OCI-LY1 (cell line): ENCODE measurements at regions not wholly inside any gene's neighbourhood (a gene's known extent, or its start where the extent isn't known, plus 50 kb on each side); places are given as distances from the start of the nearest gene placed in this dataset.

ENCODE experiments used
- CTCF ChIP-seq: fragments of 200-600 bp; sonication (generic), shearing (Covaris generic); IDR thresholded peaks from 2 replicates; pipeline ENCODE4 v1.5.1; 2017; ENCODE audit warnings: mild to moderate bottlenecking, antibody characterized with exemption, low read length, moderate library complexity, mixed read lengths
- EZH2 ChIP-seq: fragments of 200-600 bp; sonication (generic), shearing (Covaris generic); IDR thresholded peaks from 2 replicates; pipeline ENCODE4 v1.8.0; 2017; ENCODE audit warnings: borderline replicate concordance, mixed run types, mild to moderate bottlenecking, antibody characterized with exemption, low read length, moderate library complexity, mixed read lengths

- TF ChIP-seq CTCF (no peak), EZH2 (no peak)
Observed at GRCh38 chr16:87133112-87133850, 183.9 kb downstream of the C16orf95 start.
